Endodermal cell (in vitro differentiated cells): ENCODE measurements at regions not wholly inside any gene's neighbourhood (a gene's known extent, or its start where the extent isn't known, plus 50 kb on each side); places are given as distances from the start of the nearest gene placed in this dataset.

ENCODE experiments used
- DNase-seq: peaks from one replicate; pipeline ENCODE4 v3.0.0-alpha.2; 2017
- H3K27ac ChIP-seq: 2 replicates; pipeline ENCODE4 v1.5.1; 2013; ENCODE audit warnings: mild to moderate bottlenecking, low read depth, low read length, moderate library complexity
- H3K27me3 ChIP-seq: 2 replicates; pipeline ENCODE4 v1.6.1; 2013; ENCODE audit warnings: mild to moderate bottlenecking, low read length, moderate library complexity; ENCODE audit not compliant: insufficient read depth, control insufficient read depth, poor library complexity, severe bottlenecking
- H3K36me3 ChIP-seq: 2 replicates; pipeline ENCODE4 v1.7.0; 2013; ENCODE audit warnings: mild to moderate bottlenecking, low read length, moderate library complexity; ENCODE audit not compliant: control insufficient read depth, insufficient read depth
- H3K4me1 ChIP-seq: one replicate; pipeline ENCODE4 v1.7.0; 2013; ENCODE audit warnings: low read length; ENCODE audit not compliant: control insufficient read depth, insufficient read depth
- H3K4me3 ChIP-seq: 2 replicates; pipeline ENCODE4 v1.5.1; 2013; ENCODE audit warnings: mild to moderate bottlenecking, low read length, moderate library complexity
- H3K9ac ChIP-seq: 2 replicates; pipeline ENCODE4 v1.6.1; 2013; ENCODE audit warnings: mild to moderate bottlenecking, low read length, moderate library complexity; ENCODE audit not compliant: poor library complexity, severe bottlenecking; ENCODE audit errors: extremely low read depth
- H3K9me3 ChIP-seq: 2 replicates; pipeline ENCODE4 v1.6.1; 2013; ENCODE audit warnings: mild to moderate bottlenecking, low read length, moderate library complexity; ENCODE audit not compliant: control insufficient read depth
- H3K27ac Mint-ChIP-seq: 2 replicates; pipeline ENCODE4 v1.8.0; 2020; ENCODE audit warnings: mixed read lengths
- H3K27me3 Mint-ChIP-seq: 2 replicates; pipeline ENCODE4 v1.8.0; 2021; ENCODE audit warnings: mild to moderate bottlenecking, mixed read lengths; ENCODE audit not compliant: insufficient read depth
- H3K36me3 Mint-ChIP-seq: 2 replicates; pipeline ENCODE4 v1.8.0; 2020; ENCODE audit warnings: low read depth, mixed read lengths
- H3K4me1 Mint-ChIP-seq: 2 replicates; pipeline ENCODE4 v1.8.0; 2020; ENCODE audit warnings: mixed read lengths
- H3K4me3 Mint-ChIP-seq: 2 replicates; pipeline ENCODE4 v1.8.0; 2020; ENCODE audit warnings: mild to moderate bottlenecking, moderate library complexity, mixed read lengths
- H3K9me3 Mint-ChIP-seq: 2 replicates; pipeline ENCODE4 v1.8.0; 2020; ENCODE audit warnings: mild to moderate bottlenecking, mixed read lengths
- CTCF ChIP-seq: fragments of 200-600 bp; sonication (generic); conservative IDR thresholded peaks from 2 replicates; pipeline ENCODE4 v1.5.0; 2021; ENCODE audit warnings: antibody characterized with exemption, mild to moderate bottlenecking
- WGBS, 2 experiments: methylation state at CpG; one replicate each; pipeline versions ENCODE4 v1.1.5 to v1.1.7; 2013; ENCODE audit warnings: missing lambda C conversion rate in 2 of 2, mixed read lengths in 1 of 2; ENCODE audit not compliant: insufficient coverage in 1 of 2, insufficient read length in 1 of 2; 5-methylcytosine and 5-hydroxymethylcytosine counted together

- Histone ChIP-seq H3K4me3 (no peak overlapping the region), H3K9me3 (peaks cover 22% of the 10 kb centered on the region), H3K36me3 (no peaks in the 10 kb centered on the region), H3K27ac (no peak overlapping the region), H3K9ac (no peak overlapping the region), H3K27me3 (no peaks in the 10 kb centered on the region), H3K4me1 (no peaks in the 10 kb centered on the region)
- Mint-ChIP-seq H3K9me3 (peaks cover 26% of the 10 kb centered on the region), H3K36me3 (no peaks in the 10 kb centered on the region), H3K4me1 (peaks cover 4% of the 10 kb centered on the region), H3K27ac (no peak overlapping the region), H3K27me3 (peaks cover 2% of the 10 kb centered on the region), H3K4me3 (no peak overlapping the region)
- no peak for DNase-seq
- WGBS, 2 experiments, result 75 to 76% methylated on average over 9 to 13 of the region's 13 CpGs
- no peak for TF ChIP-seq CTCF
Observed at GRCh38 chr17:77654850-77655249, 303.7 kb upstream of the TNRC6C start.

- Histone ChIP-seq H3K4me3 (no peak overlapping the region), H3K27me3 (no peaks in the 10 kb centered on the region), H3K9ac (no peak overlapping the region), H3K27ac (no peak overlapping the region), H3K4me1 (no peaks in the 10 kb centered on the region), H3K36me3 (no peaks in the 10 kb centered on the region), H3K9me3 (peaks cover 10% of the 10 kb centered on the region)
- Mint-ChIP-seq H3K27ac (no peak overlapping the region), H3K4me1 (peaks cover 4% of the 10 kb centered on the region), H3K36me3 (no peaks in the 10 kb centered on the region), H3K4me3 (no peak overlapping the region), H3K27me3 (peaks cover 6% of the 10 kb centered on the region), H3K9me3 (peaks cover 16% of the 10 kb centered on the region)
- no peak for DNase-seq
- 86 to 90% methylated on average over 2 to 9 of the region's 9 CpGs for WGBS, 2 experiments
- no peak for TF ChIP-seq CTCF
Observed at GRCh38 chr17:77656054-77656453, 302.4 kb upstream of the TNRC6C start.

- Mint-ChIP-seq H3K4me3 (no peak overlapping the region), H3K27me3 (peaks cover 13% of the 10 kb centered on the region), H3K27ac (no peak overlapping the region), H3K4me1 (peaks cover 4% of the 10 kb centered on the region), H3K36me3 (no peaks in the 10 kb centered on the region), H3K9me3 (peaks cover 18% of the 10 kb centered on the region)
- no peak for DNase-seq
- 88% methylated on average over 4 to 6 of the region's 6 CpGs for WGBS, 2 experiments
- Histone ChIP-seq H3K4me1 (no peaks in the 10 kb centered on the region), H3K4me3 (no peak overlapping the region), H3K27ac (no peak overlapping the region), H3K9me3 (no peaks in the 10 kb centered on the region), H3K9ac (no peak overlapping the region), H3K36me3 (no peaks in the 10 kb centered on the region), H3K27me3 (no peaks in the 10 kb centered on the region)
- TF ChIP-seq CTCF, result no peak
Observed at GRCh38 chr17:77657839-77658238, 300.7 kb upstream of the TNRC6C start.
